Panc1 (cell line): ENCODE measurements at regions not wholly inside any gene's neighbourhood (a gene's known extent, or its start where the extent isn't known, plus 50 kb on each side); places are given as distances from the start of the nearest gene placed in this dataset.

Experiments
- ATAC-seq: fragments of 200-7000 bp; cut with Tn5 transposase; 2 replicates; pipeline ENCODE4 v1.9.1; 2020; ENCODE audit warnings: mild to moderate bottlenecking, moderate library complexity
- BruUV-seq: library from RNA; stranded (reverse); fragments of 400-500 nt; replicated peaks from 2 replicates; lab custom pipeline; 2021; lab: Mats Ljungman, UMichigan
- CTCF ChIA-PET: fragments of 300-600 bp; sonication (Branson Sonifier 250); formaldehyde crosslinking; loops from one replicate; lab custom pipeline; 2022; ENCODE audit warnings: antibody characterized with exemption; lab: Charles Lee
- POLR2A ChIA-PET: fragments of 300-600 bp; sonication (Branson Sonifier 250); formaldehyde crosslinking; loops from one replicate; lab custom pipeline; 2022; ENCODE audit warnings: antibody characterized with exemption; lab: Charles Lee
- DNase-seq: peaks from one replicate; pipeline ENCODE4 v3.0.0-alpha.2; 2010; ENCODE audit warnings: low read depth, low spot score
- H3K27ac ChIP-seq: 2 replicates; pipeline ENCODE4 v1.5.1; 2011; ENCODE audit warnings: mild to moderate bottlenecking, low read length, inconsistent platforms
- H3K27me3 ChIP-seq: fragments of 200-500 bp; sonication (Bioruptor generic); 2 replicates; pipeline ENCODE4 v1.6.0; 2014; ENCODE audit warnings: low read length, inconsistent platforms; ENCODE audit not compliant: control insufficient read depth, insufficient read depth
- H3K36me3 ChIP-seq: fragments of 200-500 bp; sonication (Bioruptor generic); 2 replicates; pipeline ENCODE4 v1.5.1; 2014; ENCODE audit warnings: inconsistent platforms, mild to moderate bottlenecking, low read length, moderate library complexity; ENCODE audit not compliant: control insufficient read depth, insufficient read depth
- H3K4me1 ChIP-seq: 2 replicates; pipeline ENCODE4 v1.5.1; 2011; ENCODE audit warnings: inconsistent platforms, mild to moderate bottlenecking, low read length, moderate library complexity; ENCODE audit not compliant: control insufficient read depth, insufficient read depth
- H3K4me3 ChIP-seq, 2 experiments: 2 replicates each; pipeline ENCODE4 v1.5.1; 2011 to 2012; ENCODE audit warnings: low read depth in 2 of 2, low read length in 2 of 2, mild to moderate bottlenecking in 2 of 2, inconsistent platforms in 1 of 2, moderate library complexity in 1 of 2
- H3K9me3 ChIP-seq: fragments of 200-500 bp; sonication (Bioruptor generic); 2 replicates; pipeline ENCODE4 v1.5.1; 2014; ENCODE audit warnings: low read depth, mild to moderate bottlenecking, inconsistent platforms, low read length, moderate library complexity; ENCODE audit not compliant: control insufficient read depth, insufficient read depth
- POLR2AphosphoS5 ChIP-seq: IDR thresholded peaks from 2 replicates; pipeline ENCODE4 v1.6.1; 2012; ENCODE audit warnings: mild to moderate bottlenecking, low read depth, low read length, moderate library complexity
- REST ChIP-seq, 2 experiments: IDR thresholded peaks; 2 replicates each; pipeline ENCODE4 v1.6.1; 2011 to 2012; ENCODE audit warnings: low read depth in 2 of 2, control low read depth in 1 of 2, low read length in 1 of 2, mild to moderate bottlenecking in 1 of 2, moderate library complexity in 1 of 2; ENCODE audit not compliant: insufficient read depth in 1 of 2
- SIN3A ChIP-seq: IDR thresholded peaks from 2 replicates; pipeline ENCODE4 v1.6.1; 2012; ENCODE audit warnings: low read depth, mild to moderate bottlenecking, low read length, moderate library complexity, borderline replicate concordance; ENCODE audit not compliant: insufficient read depth
- TCF7L2 ChIP-seq: IDR thresholded peaks from 2 replicates; pipeline ENCODE4 v1.6.1; 2011; ENCODE audit warnings: mild to moderate bottlenecking, low read depth, low read length, inconsistent platforms
- in situ Hi-C: cut with HindIII; loops from 2 replicates; pipeline ENCODE4 v1.10.0; 2016; ENCODE audit warnings: low sequenced_read_pairs, low pct_unique_long_range_greater_than_20kb
- intact Hi-C: fragments of 100-400 bp; cut with micrococcal nuclease; formaldehyde crosslinking; loops from one replicate; pipeline ENCODE4 v1.10.0; 2022; ENCODE audit not compliant: unreplicated experiment
- TF ChIP-seq, protein P1 (sequence below): fragments of 450-650 bp; IDR thresholded peaks from 2 replicates; pipeline ENCODE4 v1.5.1; 2017; ENCODE audit warnings: mild to moderate bottlenecking

DNA sequence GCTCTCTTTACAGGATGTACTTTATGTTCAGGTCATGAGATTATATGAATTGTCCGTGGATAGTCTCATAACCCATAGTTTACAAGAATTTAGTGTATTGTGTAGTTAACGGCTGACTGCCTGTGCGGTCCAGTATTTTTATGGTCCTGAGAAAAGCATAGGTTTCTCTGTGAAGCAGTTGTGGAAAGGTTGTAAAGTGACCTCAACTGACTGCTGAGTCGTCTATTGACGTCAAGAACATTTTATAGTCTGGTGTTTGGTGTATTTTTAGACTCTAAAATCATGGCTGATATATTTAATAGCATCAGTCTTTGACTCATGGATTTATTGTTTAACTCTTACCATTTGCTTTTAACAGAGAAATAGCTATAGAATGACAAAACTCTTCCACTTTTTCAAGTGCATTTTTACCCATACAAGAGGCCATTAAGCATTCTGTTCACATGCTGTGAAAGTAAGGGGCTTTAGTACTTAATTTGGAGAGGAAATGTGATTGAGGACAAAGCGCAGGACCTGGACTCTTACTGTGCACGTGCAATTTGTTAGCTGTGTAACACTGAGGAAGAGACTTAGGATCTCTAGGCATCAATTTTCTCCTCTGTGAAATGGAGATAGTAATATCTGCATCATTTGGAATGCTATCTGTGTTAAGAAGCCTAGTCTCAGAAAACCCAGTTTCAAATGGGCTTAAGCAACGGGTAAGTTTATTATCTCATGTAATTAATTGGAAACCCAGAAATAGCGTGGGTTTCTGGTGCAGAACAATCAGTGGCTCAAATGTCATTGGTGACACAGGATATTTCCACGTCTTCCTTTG lies 240.8 kb downstream of the NFKBIZ start:
- no peak overlapping the region for H3K4me3 ChIP-seq
- no peak overlapping the region for H3K27ac ChIP-seq
- CTCF ChIA-PET, result no interaction called here
- DNase-seq (peak; percentile 27), ATAC-seq (no peak)
- no peaks in the 10 kb centered on the region for H3K36me3 ChIP-seq
- no TSS peak for BruUV-seq
- no peaks in the 10 kb centered on the region for H3K9me3 ChIP-seq
- in situ Hi-C loops (no loop called here), intact Hi-C loops (no loop called here)
- H3K27me3 ChIP-seq, result 0 out of 2 replicates have a peak, but pooled peaks cover 2% of the 10 kb centered on the region
- no peak for TF ChIP-seq TCF7L2
- TF ChIP-seq, protein P1, sequence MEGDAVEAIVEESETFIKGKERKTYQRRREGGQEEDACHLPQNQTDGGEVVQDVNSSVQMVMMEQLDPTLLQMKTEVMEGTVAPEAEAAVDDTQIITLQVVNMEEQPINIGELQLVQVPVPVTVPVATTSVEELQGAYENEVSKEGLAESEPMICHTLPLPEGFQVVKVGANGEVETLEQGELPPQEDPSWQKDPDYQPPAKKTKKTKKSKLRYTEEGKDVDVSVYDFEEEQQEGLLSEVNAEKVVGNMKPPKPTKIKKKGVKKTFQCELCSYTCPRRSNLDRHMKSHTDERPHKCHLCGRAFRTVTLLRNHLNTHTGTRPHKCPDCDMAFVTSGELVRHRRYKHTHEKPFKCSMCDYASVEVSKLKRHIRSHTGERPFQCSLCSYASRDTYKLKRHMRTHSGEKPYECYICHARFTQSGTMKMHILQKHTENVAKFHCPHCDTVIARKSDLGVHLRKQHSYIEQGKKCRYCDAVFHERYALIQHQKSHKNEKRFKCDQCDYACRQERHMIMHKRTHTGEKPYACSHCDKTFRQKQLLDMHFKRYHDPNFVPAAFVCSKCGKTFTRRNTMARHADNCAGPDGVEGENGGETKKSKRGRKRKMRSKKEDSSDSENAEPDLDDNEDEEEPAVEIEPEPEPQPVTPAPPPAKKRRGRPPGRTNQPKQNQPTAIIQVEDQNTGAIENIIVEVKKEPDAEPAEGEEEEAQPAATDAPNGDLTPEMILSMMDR, result no peak
- no peak for TF ChIP-seq REST (IDR thresholded peaks at IDR 0.05; ENCODE audit: insufficient read depth in 1 of 2, low read depth in 2 of 2, low read length in 1 of 2)
- H3K4me1 ChIP-seq, result no peaks in the 10 kb centered on the region
- POLR2A ChIA-PET, result interaction anchor here (0.6 kb wide), 1 partner anchor 10 kb away, joined by 4 read pairs; no protein-coding TSS in a partner anchor

- Histone ChIP-seq H3K27me3 (0 out of 2 replicates have a peak, but pooled peaks cover 2% of the 10 kb centered on the region), H3K4me3 (no peak overlapping the region), H3K27ac (no peak overlapping the region), H3K4me1 (no peaks in the 10 kb centered on the region), H3K36me3 (no peaks in the 10 kb centered on the region), H3K9me3 (no peaks in the 10 kb centered on the region)
- ATAC-seq (no peak), DNase-seq (no peak)
- TF ChIP-seq, protein P1, result no peak
- TF ChIP-seq REST (IDR thresholded peaks at IDR 0.05; ENCODE audit: insufficient read depth in 1 of 2, low read depth in 2 of 2, low read length in 1 of 2) (no peak), POLR2AphosphoS5 (no peak), SIN3A (no peak), TCF7L2 (no peak)
- CTCF ChIA-PET, result no interaction called here
- no TSS peak for BruUV-seq
- POLR2A ChIA-PET, result no interaction called here
- in situ Hi-C loops, result no loop called here
- intact Hi-C loops, result no loop called here
Observed at GRCh38 chr3:102090721-102091045, 241.4 kb downstream of the NFKBIZ start.
